Activated T-cell treated with anti-CD3 and anti-CD28 coated beads, Interleukin-2, amount 50 U/mL, for 72 hours (primary cell): ENCODE measurements at regions not wholly inside any gene's neighbourhood (a gene's known extent, or its start where the extent isn't known, plus 50 kb on each side); places are given as distances from the start of the nearest gene placed in this dataset.

Experiments
- ATAC-seq, 2 donors: fragments of 150-1000 bp; cut with Tn5 transposase; replicated peaks in 1 of 2; 2 replicates each; pipeline ENCODE4 v1.10.0; 2021; ENCODE audit warnings: moderate library complexity in 2 of 2, mild to moderate bottlenecking in 1 of 2
- DNase-seq, 2 donors: peaks; one replicate each; pipeline ENCODE4 v3.0.0; 2021 to 2022; ENCODE audit warnings: mixed read lengths in 1 of 2
- H3K27ac Mint-ChIP-seq: one replicate; pipeline ENCODE4 v1.8.0; 2022; ENCODE audit warnings: mild to moderate bottlenecking, moderate library complexity, mixed read lengths
- H3K27me3 Mint-ChIP-seq: one replicate; pipeline ENCODE4 v1.8.0; 2022; ENCODE audit warnings: low read depth, mixed read lengths
- H3K36me3 Mint-ChIP-seq, 2 donors: one replicate each; pipeline ENCODE4 v1.8.0; 2022; ENCODE audit warnings: mixed read lengths in 2 of 2, mild to moderate bottlenecking in 1 of 2; ENCODE audit not compliant: insufficient read depth in 2 of 2
- H3K4me1 Mint-ChIP-seq: one replicate; pipeline ENCODE4 v1.8.0; 2022; ENCODE audit warnings: low read depth, mixed read lengths
- H3K4me3 Mint-ChIP-seq, 2 donors: one replicate each; pipeline ENCODE4 v1.8.0; 2022; ENCODE audit warnings: mild to moderate bottlenecking in 2 of 2, mixed read lengths in 2 of 2, moderate library complexity in 2 of 2
- H3K9me3 Mint-ChIP-seq, 2 donors: one replicate each; pipeline ENCODE4 v1.8.0; 2022; ENCODE audit warnings: mixed read lengths in 2 of 2

DNA sequence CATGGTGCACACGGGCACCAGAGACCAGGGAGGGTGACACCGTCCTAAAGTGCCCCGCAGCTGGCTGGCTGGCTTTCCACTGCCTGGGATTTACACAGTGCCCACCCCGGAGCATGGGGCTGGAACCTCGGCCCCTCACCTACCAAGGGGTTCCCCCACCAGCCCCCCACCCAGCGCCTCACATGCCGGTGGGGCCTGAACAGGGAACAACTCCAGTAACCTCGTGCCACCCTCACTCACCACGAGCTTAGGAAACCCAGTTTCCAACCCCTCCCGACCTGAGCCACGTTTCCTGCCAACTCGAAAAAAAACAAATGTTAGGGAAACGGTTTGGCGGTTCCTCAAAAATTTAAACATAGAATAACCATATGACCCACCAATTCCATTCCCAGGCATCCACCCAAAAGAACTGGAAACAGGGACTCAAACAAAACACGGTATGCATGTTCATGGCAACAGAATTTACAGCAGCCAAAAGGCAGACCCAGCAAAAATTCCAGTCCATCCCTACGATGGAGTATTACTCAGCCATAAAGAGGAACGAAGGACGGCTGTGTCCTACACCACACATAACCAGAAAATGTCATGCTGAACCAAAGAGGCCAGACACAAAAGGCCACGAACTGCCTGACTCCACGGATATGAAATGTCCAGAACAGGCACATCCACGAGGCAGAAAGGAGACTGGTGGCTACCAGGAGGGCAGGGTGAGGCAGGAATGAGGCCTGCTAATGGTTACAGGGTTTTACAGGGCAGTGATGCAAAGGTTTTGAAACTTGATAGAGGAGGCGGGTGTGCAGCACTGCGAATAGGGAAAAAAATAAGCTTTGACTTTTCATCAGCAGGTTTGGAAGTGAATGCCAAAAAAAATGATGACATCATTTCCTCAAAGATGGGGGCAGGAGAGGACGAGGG is 68.9 kb downstream of the NCOR2 start:
- Mint-ChIP-seq H3K9me3 (no peaks in the 10 kb centered on the region), H3K27ac (no peak overlapping the region), H3K36me3 (peaks cover 0 to 4% of the 10 kb centered on the region in 2 donors), H3K4me1 (peaks cover 42% of the 10 kb centered on the region), H3K27me3 (no peaks in the 10 kb centered on the region), H3K4me3 (no peak overlapping the region)
- ATAC-seq: no peak
- DNase-seq: no peak

DNA sequence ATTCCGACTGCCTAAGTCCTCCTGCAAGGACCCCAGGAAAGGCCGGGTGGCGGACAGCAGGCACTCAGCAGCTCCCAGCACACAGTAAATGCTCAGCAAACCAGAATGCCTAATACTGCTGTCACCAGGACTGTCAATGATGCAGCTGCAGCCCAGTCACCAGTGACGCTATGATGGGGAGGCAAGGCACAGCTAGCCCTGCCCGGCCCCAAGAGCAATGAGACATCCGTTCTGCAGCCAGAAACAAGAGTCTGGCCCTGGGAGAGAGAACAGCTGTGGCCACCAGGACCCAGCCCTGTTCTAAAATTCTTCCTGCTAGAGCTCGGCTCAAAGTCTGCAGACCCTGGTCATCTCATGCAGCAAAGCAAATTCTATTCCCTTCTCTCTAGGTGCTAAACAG is 69.8 kb downstream of the NCOR2 start:
- no peak for DNase-seq
- H3K27ac Mint-ChIP-seq: no peak overlapping the region
- no peak for ATAC-seq
- no peaks in the 10 kb centered on the region for H3K9me3 Mint-ChIP-seq
- peaks cover 50% of the 10 kb centered on the region for H3K4me1 Mint-ChIP-seq
- H3K4me3 Mint-ChIP-seq: no peak overlapping the region
- peaks cover 0 to 4% of the 10 kb centered on the region in 2 donors for H3K36me3 Mint-ChIP-seq
- no peaks in the 10 kb centered on the region for H3K27me3 Mint-ChIP-seq

DNA sequence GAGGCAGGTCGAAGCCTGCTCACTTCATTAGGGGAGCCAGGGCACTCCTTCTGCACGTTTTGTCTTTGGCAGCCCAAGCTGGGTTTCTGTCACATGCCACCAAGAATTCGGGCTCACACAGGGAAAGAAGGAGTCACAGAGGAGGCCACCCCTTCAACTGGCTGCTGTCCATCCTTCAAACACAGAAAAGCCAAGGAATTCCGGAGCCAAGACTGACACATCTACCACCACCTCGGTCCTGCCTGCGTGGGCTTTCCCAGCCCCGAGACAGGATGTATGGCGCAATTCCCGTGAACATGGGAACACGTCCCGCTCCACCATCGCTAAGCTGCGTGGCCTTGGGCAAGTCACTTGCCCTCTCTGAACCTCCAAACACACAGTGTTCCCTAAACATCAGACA is 70.4 kb downstream of the NCOR2 start:
- Mint-ChIP-seq H3K27me3 (no peaks in the 10 kb centered on the region), H3K9me3 (no peaks in the 10 kb centered on the region), H3K36me3 (peaks cover 0 to 4% of the 10 kb centered on the region in 2 donors), H3K4me3 (no peak overlapping the region), H3K4me1 (peaks cover 51% of the 10 kb centered on the region), H3K27ac (no peak overlapping the region)
- DNase-seq: no peak
- no peak for ATAC-seq

DNA sequence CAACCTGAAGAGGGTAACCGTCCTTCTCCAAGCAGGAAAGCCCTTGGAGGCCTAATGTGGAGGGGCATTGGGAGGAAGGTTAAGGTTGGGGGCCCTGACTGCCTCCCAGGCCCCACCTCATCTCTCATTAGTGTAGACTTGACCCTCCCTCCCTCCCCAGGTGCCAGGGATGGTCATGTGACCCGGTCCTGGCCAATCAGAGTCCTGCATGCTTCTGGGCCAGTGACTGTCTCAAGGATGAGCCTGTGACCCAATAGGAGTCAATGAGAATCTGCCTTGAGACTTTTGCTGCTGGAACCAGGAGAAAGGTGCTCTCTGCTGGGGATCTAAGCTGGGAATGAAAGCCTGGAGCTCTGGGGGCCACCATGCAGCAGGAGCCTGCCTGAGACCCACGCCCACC is 70.8 kb downstream of the NCOR2 start:
- Mint-ChIP-seq H3K36me3 (peaks cover 0 to 4% of the 10 kb centered on the region in 2 donors), H3K4me1 (peaks cover 51% of the 10 kb centered on the region), H3K9me3 (no peaks in the 10 kb centered on the region), H3K27ac (no peak overlapping the region), H3K4me3 (no peak overlapping the region), H3K27me3 (no peaks in the 10 kb centered on the region)
- ATAC-seq (no peak), DNase-seq (peak in 1 of 2 donors; percentile 12)

DNA sequence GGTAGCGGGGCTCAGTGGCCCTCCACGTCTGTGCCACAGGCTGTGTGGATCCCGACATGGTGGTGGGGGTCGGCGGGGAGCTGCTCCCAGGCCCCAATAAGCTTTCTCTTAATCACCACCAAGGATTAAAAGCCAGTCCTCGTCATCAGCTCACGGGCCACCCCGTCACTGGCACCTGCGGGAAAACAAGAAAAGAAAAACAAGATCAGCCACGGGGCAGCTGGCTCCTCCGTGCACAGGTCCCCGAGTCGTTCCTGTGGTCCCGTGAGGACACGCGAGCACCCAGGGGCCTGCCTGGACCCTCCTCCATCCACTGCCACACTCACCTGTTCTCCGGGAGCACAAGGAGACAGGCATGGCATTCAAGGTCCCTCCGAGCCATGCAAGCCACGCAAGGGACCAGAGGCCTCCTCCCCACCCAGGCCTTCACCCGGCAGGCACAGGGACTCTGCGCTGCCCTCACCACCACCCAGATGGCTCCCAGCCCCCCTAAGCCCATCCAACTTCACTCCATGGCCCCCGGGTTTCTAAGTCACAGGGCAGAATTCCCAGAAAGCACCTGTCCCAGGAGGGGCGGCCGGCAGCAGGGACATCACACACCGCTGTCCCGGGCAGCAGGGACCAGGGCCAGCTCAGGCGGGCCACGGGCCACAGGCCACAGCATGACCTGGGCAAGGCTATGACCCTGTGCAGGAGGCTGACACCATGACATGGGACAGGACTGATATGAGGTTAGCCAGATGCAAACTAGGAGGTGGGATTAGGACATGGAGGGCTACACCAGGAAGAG is 72.0 kb downstream of the NCOR2 start:
- H3K27me3 Mint-ChIP-seq: no peaks in the 10 kb centered on the region
- H3K36me3 Mint-ChIP-seq: peaks cover 0 to 6% of the 10 kb centered on the region in 2 donors
- H3K27ac Mint-ChIP-seq: no peak overlapping the region
- no peak for ATAC-seq
- no peak for DNase-seq
- peaks cover 51% of the 10 kb centered on the region for H3K4me1 Mint-ChIP-seq
- no peaks in the 10 kb centered on the region for H3K9me3 Mint-ChIP-seq
- H3K4me3 Mint-ChIP-seq: no peak overlapping the region

DNA sequence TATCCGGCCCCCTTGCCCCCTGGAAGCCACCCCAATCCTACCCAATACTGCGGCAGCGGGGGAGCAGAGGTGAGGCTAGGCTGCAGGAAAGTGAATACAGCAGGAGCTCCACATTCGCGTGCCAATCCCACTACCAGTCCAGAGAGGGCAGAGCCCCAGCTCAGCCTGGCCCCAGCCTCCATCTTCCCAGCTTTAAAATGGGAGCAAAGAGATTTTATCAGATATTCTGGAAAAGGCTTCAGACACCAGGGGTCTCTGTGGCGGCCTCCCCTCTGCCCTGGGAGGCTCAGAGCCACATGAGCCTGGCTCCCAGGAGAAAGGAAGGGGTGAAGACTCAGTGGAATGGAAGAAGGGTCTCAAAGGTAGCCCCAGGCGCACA is 72.7 kb downstream of the NCOR2 start:
- no peak overlapping the region for H3K27ac Mint-ChIP-seq
- ATAC-seq (no peak), DNase-seq (no peak)
- H3K4me1 Mint-ChIP-seq: peaks cover 49% of the 10 kb centered on the region
- no peaks in the 10 kb centered on the region for H3K9me3 Mint-ChIP-seq
- H3K4me3 Mint-ChIP-seq: no peak overlapping the region
- H3K36me3 Mint-ChIP-seq: peaks cover 0 to 6% of the 10 kb centered on the region in 2 donors
- H3K27me3 Mint-ChIP-seq: no peaks in the 10 kb centered on the region

DNA sequence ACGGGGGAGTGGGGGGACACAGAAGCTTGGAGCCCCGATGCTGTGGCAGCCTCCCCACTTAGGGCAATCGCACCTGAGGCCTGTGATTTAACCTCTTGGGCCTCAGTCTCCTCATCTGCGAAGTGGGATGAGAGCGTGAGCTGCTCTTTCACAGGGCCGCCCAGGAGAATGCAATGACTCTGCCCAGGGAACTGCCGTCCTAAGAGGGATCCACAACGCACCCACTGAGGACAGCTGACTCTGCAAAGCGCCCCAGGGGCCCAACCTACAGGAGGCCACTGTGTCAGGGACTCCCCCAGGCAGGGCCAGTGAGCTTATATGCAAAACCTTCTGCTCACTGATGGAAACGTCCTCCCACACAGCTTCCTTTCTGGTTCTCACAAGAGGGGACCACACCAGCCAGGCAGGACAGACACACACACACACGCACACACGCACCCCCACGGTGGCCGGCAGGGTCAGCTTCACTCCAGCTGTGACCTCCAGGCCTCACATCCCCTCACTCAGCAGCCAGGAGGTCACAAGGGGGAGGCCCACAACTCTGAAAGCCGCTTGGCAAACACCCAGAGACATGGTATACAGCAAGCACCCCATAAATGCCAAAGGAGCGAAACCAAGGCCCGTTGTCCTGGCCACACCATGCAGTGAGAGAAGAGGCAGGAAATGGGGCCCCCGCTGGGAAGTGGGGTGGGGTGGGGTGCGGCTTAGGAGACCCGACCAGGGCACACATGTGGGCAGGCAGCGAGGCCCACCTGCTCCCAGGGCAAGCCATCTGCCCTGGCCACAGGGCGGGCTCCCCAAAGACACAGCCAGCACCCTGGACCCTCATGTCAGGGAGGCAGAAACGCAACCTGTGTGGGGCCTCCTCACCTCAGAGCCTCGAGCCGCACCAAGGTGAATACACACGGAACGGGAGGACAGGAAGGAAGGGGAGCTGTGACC is 73.3 kb downstream of the NCOR2 start:
- DNase-seq: peak; percentile 61 to 70
- peak; percentile 91 to 97 for ATAC-seq
- peaks cover 0 to 6% of the 10 kb centered on the region in 2 donors for H3K36me3 Mint-ChIP-seq
- peak overlapping the region; percentile 96 for H3K27ac Mint-ChIP-seq
- H3K4me3 Mint-ChIP-seq: peak overlapping the region; percentile 35 to 80
- no peaks in the 10 kb centered on the region for H3K9me3 Mint-ChIP-seq
- H3K4me1 Mint-ChIP-seq: peaks cover 43% of the 10 kb centered on the region
- H3K27me3 Mint-ChIP-seq: no peaks in the 10 kb centered on the region

DNA sequence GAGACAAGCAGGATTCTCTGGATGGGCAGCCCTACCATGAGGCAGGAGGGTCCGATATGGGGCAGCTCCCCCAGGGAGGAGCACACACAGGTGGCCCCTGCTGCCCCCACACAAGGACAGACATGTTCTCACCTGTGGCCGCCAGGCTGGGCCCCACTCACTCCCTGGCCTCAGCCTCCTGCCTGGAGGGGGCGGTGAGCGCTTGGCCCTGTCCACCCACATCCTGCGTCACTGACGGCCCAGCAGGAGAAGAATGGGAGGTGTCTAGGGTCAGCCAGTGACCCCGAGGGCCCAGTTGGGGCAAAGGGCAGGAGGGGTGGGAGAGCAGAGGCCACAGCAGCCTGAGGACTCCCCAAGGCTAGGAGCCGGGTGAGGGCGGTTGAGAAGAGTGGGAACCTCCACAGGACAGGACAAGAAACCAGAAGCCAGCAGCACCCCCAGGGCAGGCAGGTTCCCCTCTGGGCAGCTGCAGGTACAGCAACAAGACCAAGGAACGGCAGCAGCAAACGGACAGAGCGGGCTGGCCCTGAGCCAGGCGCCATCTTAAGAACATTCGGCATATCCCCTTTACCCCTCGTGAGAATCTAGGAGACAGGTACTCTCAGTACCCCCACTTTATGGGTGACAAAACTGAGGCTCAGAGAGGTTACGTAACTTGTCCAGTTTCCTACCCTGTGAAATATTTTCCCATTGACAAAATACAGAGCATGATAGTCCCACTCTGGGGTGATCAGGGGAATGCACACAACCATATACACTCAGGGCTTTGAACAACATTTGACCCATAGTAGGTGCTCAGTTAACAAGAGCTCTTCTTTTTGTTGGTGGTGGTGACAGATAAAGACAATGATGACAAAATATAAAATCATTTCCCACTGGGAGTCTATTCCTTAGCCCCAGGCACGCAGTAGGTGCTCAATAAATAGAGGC is 74.3 kb downstream of the NCOR2 start:
- DNase-seq (no peak), ATAC-seq (no peak)
- no peaks in the 10 kb centered on the region for H3K27me3 Mint-ChIP-seq
- H3K4me3 Mint-ChIP-seq: peak overlapping the region; percentile 35 to 80
- H3K9me3 Mint-ChIP-seq: no peaks in the 10 kb centered on the region
- peaks cover 34% of the 10 kb centered on the region for H3K4me1 Mint-ChIP-seq
- H3K36me3 Mint-ChIP-seq: peaks cover 0 to 4% of the 10 kb centered on the region in 2 donors
- H3K27ac Mint-ChIP-seq: no peak overlapping the region

DNA sequence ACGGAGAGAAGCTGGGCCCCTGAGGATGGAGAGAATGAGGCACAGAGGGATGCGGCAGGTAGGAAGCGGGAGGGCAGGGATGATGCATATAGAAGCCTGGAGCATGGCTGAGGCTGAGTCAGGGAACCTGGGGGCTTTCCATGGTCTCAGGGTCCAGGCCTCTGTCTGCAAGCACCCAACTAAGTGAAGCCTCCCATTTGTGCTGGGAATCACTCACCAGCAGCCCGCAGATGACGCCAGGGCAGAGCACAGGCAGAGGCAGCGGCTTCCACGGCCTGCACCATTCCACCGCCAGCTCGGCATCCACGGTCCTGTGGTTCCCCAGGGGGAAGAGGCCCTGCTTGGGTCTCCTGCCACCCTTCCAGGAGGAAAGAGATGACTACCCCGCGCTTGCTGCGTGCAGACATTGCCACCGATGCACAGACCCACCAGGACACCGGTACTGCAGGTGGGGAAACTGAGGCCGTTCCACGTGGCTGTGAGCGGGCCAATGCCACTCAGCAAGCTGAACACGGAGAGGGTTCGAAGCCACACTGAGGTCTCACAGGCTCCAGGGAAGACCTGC is 75.5 kb downstream of the NCOR2 start:
- peaks cover 26% of the 10 kb centered on the region for H3K4me1 Mint-ChIP-seq
- no peak overlapping the region for H3K27ac Mint-ChIP-seq
- DNase-seq (no peak), ATAC-seq (no peak)
- peaks cover 0 to 4% of the 10 kb centered on the region in 2 donors for H3K36me3 Mint-ChIP-seq
- H3K27me3 Mint-ChIP-seq: no peaks in the 10 kb centered on the region
- no peaks in the 10 kb centered on the region for H3K9me3 Mint-ChIP-seq
- H3K4me3 Mint-ChIP-seq: no peak overlapping the region

DNA sequence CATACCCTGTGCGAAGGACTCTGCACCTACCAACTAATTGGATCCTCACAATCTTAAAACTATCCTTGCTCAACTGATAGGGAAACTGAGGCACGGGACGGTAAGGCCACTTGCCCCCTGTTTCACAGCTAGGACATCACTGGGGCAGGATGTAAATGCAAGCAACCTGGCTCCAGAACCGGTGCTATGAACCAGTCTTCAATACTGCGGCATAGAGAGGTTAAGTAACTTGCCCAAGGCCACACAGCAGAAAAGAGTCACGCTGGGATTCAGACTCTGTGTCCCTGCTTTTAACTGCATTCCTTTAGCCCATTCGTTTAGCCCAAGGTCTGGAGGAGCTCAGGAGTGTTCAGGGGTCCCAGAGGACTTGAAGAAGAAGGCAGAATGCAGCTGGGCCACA is 76.1 kb downstream of the NCOR2 start:
- H3K4me3 Mint-ChIP-seq: no peak overlapping the region
- H3K4me1 Mint-ChIP-seq: peaks cover 27% of the 10 kb centered on the region
- ATAC-seq (no peak), DNase-seq (no peak)
- H3K9me3 Mint-ChIP-seq: no peaks in the 10 kb centered on the region
- H3K27ac Mint-ChIP-seq: no peak overlapping the region
- peaks cover 0 to 4% of the 10 kb centered on the region in 2 donors for H3K36me3 Mint-ChIP-seq
- H3K27me3 Mint-ChIP-seq: no peaks in the 10 kb centered on the region

DNA sequence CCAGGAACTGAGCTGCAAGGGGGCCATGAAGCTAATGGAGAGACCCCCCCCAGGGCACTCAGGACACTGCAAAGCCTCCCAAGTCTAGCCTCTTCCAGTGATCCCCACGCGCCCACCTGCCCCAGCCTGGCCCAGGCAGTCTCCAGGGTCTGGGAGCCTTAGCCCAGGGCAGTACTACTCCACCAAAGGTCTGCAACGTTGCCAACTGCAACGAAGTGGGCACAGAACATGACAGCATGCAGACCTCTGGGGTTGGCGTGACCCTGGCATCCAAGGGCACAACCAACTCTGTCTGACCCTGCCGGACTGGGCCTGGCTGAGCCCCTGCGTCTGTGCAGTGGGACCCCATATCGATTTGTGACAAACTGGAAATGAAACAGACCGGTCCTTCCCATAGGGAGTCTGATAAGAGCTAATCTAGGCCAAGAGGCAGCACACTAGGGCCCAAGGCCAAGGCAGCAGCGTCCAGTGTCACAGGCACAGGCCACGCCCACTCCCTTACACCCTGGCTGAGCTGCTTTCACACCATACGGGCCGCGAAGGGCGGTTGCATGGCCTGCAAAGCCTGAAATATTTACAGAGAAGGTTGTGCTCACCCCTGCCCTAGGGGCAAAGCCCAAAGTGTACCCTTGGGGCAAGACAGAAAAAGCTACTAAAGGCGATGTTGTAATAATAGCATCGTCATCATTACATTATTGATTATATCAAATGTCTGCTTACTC is 76.7 kb downstream of the NCOR2 start:
- H3K36me3 Mint-ChIP-seq: peaks cover 0 to 4% of the 10 kb centered on the region in 2 donors
- no peaks in the 10 kb centered on the region for H3K27me3 Mint-ChIP-seq
- no peak for DNase-seq
- no peak for ATAC-seq
- no peaks in the 10 kb centered on the region for H3K9me3 Mint-ChIP-seq
- no peak overlapping the region for H3K27ac Mint-ChIP-seq
- no peak overlapping the region for H3K4me3 Mint-ChIP-seq
- H3K4me1 Mint-ChIP-seq: peaks cover 30% of the 10 kb centered on the region
